HCT116 (cell line): ENCODE measurements at regions not wholly inside any gene's neighbourhood (a gene's known extent, or its start where the extent isn't known, plus 50 kb on each side); places are given as distances from the start of the nearest gene placed in this dataset.

ENCODE experiments used
- POLR2A ChIP-seq: IDR thresholded peaks from 2 replicates; pipeline ENCODE4 v1.7.0; 2011; ENCODE audit warnings: borderline replicate concordance; ENCODE audit not compliant: insufficient read depth, insufficient read length; ENCODE audit errors: extremely low read depth
- TF ChIP-seq, protein P1 (sequence below), 3 experiments: fragments of 200-600 bp in 1 of 3; sonication (generic) in 1 of 3; IDR thresholded peaks in 2 of 3; conservative IDR thresholded peaks in 1 of 3; 2 replicates each; pipeline ENCODE4 v1.5.1; 2012 to 2017; ENCODE audit warnings: low read depth in 2 of 3, low read length in 2 of 3, antibody characterized with exemption in 1 of 3, borderline replicate concordance in 1 of 3, control low read depth in 1 of 3, mild to moderate bottlenecking in 1 of 3, mixed read lengths in 1 of 3, mixed run types in 1 of 3, moderate library complexity in 1 of 3; ENCODE audit not compliant: insufficient read depth in 1 of 3
- TF ChIP-seq, protein P2 (sequence below): IDR thresholded peaks from 2 replicates; pipeline ENCODE4 v1.6.1; 2011; ENCODE audit warnings: mild to moderate bottlenecking, low read length, moderate library complexity; ENCODE audit not compliant: insufficient replicate concordance; ENCODE audit errors: extremely low read depth

DNA sequence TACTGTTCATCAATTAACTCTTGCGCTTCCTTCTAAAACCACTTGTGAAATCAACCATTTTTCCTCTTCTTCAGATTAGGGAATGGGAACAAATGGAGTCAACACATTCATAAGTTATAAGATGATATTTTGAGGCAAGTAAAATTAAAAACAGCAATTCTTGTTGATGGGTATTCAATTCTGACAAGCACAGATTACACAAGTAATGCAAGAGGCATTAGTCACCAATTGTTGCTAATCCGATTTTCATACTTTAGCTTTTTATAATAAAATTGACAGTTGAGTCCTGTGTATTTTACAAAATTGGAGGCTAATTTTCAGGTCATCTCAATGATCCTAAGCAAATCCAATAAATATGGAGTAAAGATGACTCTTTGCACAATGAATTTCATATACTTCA lies 918.4 kb upstream of the SOX9 start:
- TF ChIP-seq, protein P1, sequence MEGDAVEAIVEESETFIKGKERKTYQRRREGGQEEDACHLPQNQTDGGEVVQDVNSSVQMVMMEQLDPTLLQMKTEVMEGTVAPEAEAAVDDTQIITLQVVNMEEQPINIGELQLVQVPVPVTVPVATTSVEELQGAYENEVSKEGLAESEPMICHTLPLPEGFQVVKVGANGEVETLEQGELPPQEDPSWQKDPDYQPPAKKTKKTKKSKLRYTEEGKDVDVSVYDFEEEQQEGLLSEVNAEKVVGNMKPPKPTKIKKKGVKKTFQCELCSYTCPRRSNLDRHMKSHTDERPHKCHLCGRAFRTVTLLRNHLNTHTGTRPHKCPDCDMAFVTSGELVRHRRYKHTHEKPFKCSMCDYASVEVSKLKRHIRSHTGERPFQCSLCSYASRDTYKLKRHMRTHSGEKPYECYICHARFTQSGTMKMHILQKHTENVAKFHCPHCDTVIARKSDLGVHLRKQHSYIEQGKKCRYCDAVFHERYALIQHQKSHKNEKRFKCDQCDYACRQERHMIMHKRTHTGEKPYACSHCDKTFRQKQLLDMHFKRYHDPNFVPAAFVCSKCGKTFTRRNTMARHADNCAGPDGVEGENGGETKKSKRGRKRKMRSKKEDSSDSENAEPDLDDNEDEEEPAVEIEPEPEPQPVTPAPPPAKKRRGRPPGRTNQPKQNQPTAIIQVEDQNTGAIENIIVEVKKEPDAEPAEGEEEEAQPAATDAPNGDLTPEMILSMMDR (IDR thresholded peaks at IDR 0.05 in 2 of 3, conservative IDR thresholded peaks at IDR 0.05 in 1 of 3; ENCODE audit: borderline replicate concordance in 1 of 3, insufficient read depth in 1 of 3, low read depth in 2 of 3, low read length in 2 of 3): no peak
- TF ChIP-seq POLR2A: no peak
- TF ChIP-seq, protein P2, sequence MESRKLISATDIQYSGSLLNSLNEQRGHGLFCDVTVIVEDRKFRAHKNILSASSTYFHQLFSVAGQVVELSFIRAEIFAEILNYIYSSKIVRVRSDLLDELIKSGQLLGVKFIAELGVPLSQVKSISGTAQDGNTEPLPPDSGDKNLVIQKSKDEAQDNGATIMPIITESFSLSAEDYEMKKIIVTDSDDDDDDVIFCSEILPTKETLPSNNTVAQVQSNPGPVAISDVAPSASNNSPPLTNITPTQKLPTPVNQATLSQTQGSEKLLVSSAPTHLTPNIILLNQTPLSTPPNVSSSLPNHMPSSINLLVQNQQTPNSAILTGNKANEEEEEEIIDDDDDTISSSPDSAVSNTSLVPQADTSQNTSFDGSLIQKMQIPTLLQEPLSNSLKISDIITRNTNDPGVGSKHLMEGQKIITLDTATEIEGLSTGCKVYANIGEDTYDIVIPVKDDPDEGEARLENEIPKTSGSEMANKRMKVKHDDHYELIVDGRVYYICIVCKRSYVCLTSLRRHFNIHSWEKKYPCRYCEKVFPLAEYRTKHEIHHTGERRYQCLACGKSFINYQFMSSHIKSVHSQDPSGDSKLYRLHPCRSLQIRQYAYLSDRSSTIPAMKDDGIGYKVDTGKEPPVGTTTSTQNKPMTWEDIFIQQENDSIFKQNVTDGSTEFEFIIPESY: no peak
